ENCODE measurements at regions not wholly inside any gene's neighbourhood (a gene's known extent, or its start where the extent isn't known, plus 50 kb on each side); places are given as distances from the start of the nearest gene placed in this dataset.

GRCh38 chr3:18765662-18766061 lies 340.5 kb upstream of the SATB1 start:
- no CpG with 5 or more reads among the region's 1 CpG for WGBS (ENCODE audit: insufficient coverage)
- no peaks in the 10 kb centered on the region for H3K79me2 ChIP-seq (ENCODE audit: insufficient read depth, low read length)

GRCh38 chr3:18765161-18765560 lies 340.0 kb upstream of the SATB1 start:
- Histone ChIP-seq H3K79me2 (ENCODE audit: insufficient read depth, low read length) (no peaks in the 10 kb centered on the region), H2AFZ (ENCODE audit: insufficient read depth, low read depth, low read length, poor library complexity, severe bottlenecking) (no peak overlapping the region), H3K27me3 (ENCODE audit: control insufficient read depth in 2 of 2, insufficient read depth in 2 of 2, low read length in 2 of 2) (no peaks in the 10 kb centered on the region), H3K4me1 (ENCODE audit: control insufficient read depth in 1 of 2, insufficient read depth in 2 of 2, low read length in 2 of 2) (no peaks in the 10 kb centered on the region), H4K20me1 (ENCODE audit: insufficient read depth, low read length) (no peaks in the 10 kb centered on the region), H3K27ac (ENCODE audit: low read depth in 1 of 2, low read length in 2 of 2) (no peak overlapping the region), H3K9me3 (replicated peaks in 1 of 2; ENCODE audit: control insufficient read depth in 1 of 2, insufficient read depth in 1 of 2, low read length in 2 of 2) (no peaks in the 10 kb centered on the region), H3K4me2 (replicated peaks; ENCODE audit: extremely low read depth, low read length, poor library complexity, severe bottlenecking) (no peak overlapping the region), H3K36me3 (replicated peaks in 1 of 2; ENCODE audit: control insufficient read depth in 1 of 2, insufficient read depth in 2 of 2, low read length in 2 of 2) (no peaks in the 10 kb centered on the region), H3K9ac (ENCODE audit: insufficient read depth, low read length, poor library complexity, severe bottlenecking) (no peak overlapping the region), H3K4me3 (replicated peaks in 1 of 3; ENCODE audit: low read depth in 2 of 3, low read length in 3 of 3) (no peak overlapping the region)
- no peaks in the 10 kb centered on the region for H3K9me3 Mint-ChIP-seq
- no peaks in the 10 kb centered on the region for H3K4me1 Mint-ChIP-seq
- H3K4me3 Mint-ChIP-seq, result no peak overlapping the region
- 100% methylated on average over 1 of the region's 5 CpGs for WGBS (ENCODE audit: insufficient coverage)
- no peak for DNase-seq
- no peak for TF ChIP-seq CTCF (IDR thresholded peaks at IDR 0.05)
- H3K36me3 Mint-ChIP-seq, result no peaks in the 10 kb centered on the region
- peaks cover 0 to 2% (median 0%) of the 10 kb centered on the region in 3 donors for H3K27me3 Mint-ChIP-seq (ENCODE audit: low read depth in 3 of 3)
- H3K27ac Mint-ChIP-seq, result no peak overlapping the region
- intact Hi-C loops (cut with micrococcal nuclease), result no loop called here

More at GRCh38 chr3:18765662-18766061, 340.5 kb upstream of the SATB1 start:
- no peak overlapping the region for H3K4me3 Mint-ChIP-seq
- H3K27ac Mint-ChIP-seq, result no peak overlapping the region
- Histone ChIP-seq H3K4me1 (ENCODE audit: control insufficient read depth in 1 of 2, insufficient read depth in 2 of 2, low read length in 2 of 2) (no peaks in the 10 kb centered on the region), H3K9me3 (replicated peaks in 1 of 2; ENCODE audit: control insufficient read depth in 1 of 2, insufficient read depth in 1 of 2, low read length in 2 of 2) (no peaks in the 10 kb centered on the region), H2AFZ (ENCODE audit: insufficient read depth, low read depth, low read length, poor library complexity, severe bottlenecking) (no peak overlapping the region), H3K9ac (ENCODE audit: insufficient read depth, low read length, poor library complexity, severe bottlenecking) (no peak overlapping the region), H3K4me3 (replicated peaks in 1 of 3; ENCODE audit: low read depth in 2 of 3, low read length in 3 of 3) (no peak overlapping the region), H3K27me3 (ENCODE audit: control insufficient read depth in 2 of 2, insufficient read depth in 2 of 2, low read length in 2 of 2) (no peaks in the 10 kb centered on the region), H3K27ac (ENCODE audit: low read depth in 1 of 2, low read length in 2 of 2) (no peak overlapping the region), H4K20me1 (ENCODE audit: insufficient read depth, low read length) (no peaks in the 10 kb centered on the region), H3K4me2 (replicated peaks; ENCODE audit: extremely low read depth, low read length, poor library complexity, severe bottlenecking) (no peak overlapping the region), H3K36me3 (replicated peaks in 1 of 2; ENCODE audit: control insufficient read depth in 1 of 2, insufficient read depth in 2 of 2, low read length in 2 of 2) (no peaks in the 10 kb centered on the region)
- no peaks in the 10 kb centered on the region for H3K36me3 Mint-ChIP-seq
- H3K4me1 Mint-ChIP-seq, result no peaks in the 10 kb centered on the region
- intact Hi-C loops (cut with micrococcal nuclease), result no loop called here
- H3K27me3 Mint-ChIP-seq (ENCODE audit: low read depth in 3 of 3), result peaks cover 0 to 2% (median 0%) of the 10 kb centered on the region in 3 donors
- H3K9me3 Mint-ChIP-seq, result no peaks in the 10 kb centered on the region
- no peak for TF ChIP-seq CTCF (IDR thresholded peaks at IDR 0.05)
- DNase-seq, result no peak
